DMS79 (cell line): ENCODE measurements at regions not wholly inside any gene's neighbourhood (a gene's known extent, or its start where the extent isn't known, plus 50 kb on each side); places are given as distances from the start of the nearest gene placed in this dataset.
A peak's percentile ranks its signal among the peaks of the same experiment; 100 is the strongest.

Source experiments
- DNase-seq: peaks from one replicate; lab custom pipeline; 2025; lab: John Stamatoyannopoulos, UW

DNA sequence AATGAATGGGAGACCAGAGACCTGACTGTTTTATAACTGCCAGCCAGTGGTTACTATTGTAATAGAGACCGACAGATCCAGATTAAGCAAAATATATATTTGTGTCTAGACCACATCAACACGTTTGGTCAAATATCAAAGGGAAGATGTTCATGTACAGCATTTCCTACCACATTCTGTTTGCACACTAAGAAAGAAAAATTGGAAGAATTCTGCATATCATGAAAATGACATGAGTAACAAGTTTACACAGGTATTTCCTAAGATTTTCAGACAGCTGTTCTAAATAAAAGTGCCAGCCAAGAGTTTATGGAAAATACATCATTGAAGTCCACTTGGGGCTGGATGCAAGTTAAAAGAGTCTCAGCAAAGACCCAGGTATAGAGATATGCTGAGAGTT lies 145.5 kb upstream of the ANO3 start:
- no peak for DNase-seq

DNA sequence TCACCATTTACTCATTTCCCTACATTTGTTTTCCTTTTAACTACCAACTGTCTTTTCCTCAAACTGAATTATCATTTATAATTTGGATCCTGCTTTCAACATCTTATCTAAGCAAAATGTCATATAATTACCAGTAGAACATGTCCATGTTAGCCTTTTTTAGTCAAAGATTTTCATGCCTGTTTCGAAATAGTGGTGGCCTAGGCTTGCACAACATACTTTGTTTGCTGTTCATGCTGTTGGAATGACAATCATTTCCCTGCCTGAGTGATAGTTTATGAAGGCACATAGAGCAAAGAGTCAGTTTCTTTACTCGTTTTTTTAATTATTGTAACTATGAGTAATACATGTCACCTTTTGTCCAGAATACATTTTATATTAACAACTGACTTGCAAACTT lies 144.3 kb upstream of the ANO3 start:
- DNase-seq: no peak

- no peak for DNase-seq
These were observed 143.4 kb upstream of the ANO3 start for GRCh38 chr11:26188554-26188953.

- DNase-seq: no peak
These were observed 140.7 kb upstream of the ANO3 start for GRCh38 chr11:26191193-26191592.

GRCh38 chr11:26193694-26194365 lies 138.1 kb upstream of the ANO3 start:
- no peak for DNase-seq

GRCh38 chr11:26194881-26195280 lies 137.0 kb upstream of the ANO3 start:
- no peak for DNase-seq

- no peak for DNase-seq
These were observed 133.3 kb upstream of the ANO3 start for GRCh38 chr11:26198532-26199096.

DNA sequence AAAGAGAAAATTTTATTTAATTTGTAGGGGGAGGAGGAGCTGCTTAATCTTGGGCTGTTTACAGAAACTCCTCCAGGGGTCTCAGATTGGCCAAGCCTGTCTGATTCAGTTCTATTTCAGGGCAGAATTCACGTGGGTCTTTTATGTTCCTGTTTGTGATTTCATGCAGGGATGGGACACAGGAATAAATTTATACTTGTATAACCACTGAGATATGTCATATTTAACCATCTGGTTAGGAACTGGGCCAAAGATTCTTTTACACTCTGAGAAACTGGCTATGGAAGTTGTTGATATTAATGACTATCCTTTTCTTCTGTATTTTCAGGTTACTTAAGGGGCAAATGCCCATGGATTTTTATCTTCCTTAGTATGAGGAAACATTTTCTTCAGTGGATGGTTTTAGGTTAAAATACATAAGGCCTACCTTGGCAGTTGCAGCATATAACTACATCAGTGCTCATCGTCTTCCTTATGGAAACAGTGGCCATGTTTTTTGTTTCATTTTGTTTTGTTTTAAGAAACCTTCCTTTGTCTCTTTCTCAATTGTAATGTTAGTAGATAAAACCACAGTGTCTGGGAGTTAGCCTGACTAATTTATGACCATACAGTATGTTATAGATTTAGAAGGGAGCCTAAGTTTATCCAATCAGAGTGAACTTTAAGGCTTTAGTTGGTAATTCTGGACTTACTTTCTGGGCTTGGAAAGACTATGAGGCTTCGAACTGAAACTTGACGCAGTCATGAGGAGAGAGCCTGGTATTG lies 132.4 kb upstream of the ANO3 start:
- no peak for DNase-seq

DNA sequence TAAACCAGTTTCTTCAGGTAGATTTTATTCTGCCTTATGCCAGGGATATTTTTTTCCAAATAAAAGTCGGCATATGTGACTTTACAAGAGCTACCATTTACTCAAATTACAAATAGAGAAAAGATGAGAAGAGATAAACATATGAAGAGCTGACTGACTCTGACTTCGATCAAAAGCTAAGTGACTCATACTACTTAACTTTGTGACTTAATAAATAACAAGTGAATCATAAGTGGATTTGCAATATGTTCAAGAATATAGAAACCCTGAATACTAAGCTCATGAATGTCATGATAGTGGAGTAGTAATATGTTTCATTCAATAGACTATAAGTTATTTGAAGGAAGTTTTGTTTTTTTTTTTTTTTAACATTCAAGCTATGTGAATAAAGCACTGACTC lies 130.5 kb upstream of the ANO3 start:
- no peak for DNase-seq

GRCh38 chr11:26202754-26203153 lies 129.2 kb upstream of the ANO3 start:
- DNase-seq: no peak

DNA sequence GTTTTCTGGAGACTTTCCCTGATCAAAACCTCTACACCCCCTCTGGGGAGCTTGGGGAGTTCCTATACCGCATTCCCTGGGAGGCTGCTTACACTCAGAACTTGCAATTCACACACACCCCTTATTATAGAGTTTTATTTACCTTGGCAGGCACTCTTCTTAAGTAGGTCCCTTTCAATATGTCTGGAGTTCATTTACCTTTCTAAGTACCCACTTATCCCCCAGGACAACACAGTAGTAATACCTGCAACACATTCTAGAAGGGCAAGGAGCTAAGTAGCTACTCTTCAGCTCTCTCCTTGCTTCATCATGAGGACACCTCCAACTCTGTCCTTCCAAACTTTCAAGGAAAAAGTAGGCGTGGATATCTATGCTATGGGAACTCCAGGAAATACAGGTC lies 127.8 kb upstream of the ANO3 start:
- DNase-seq: peak; percentile 90

GRCh38 chr11:26204839-26205238 lies 127.1 kb upstream of the ANO3 start:
- no peak for DNase-seq

GRCh38 chr11:26219183-26220117 lies 112.5 kb upstream of the ANO3 start:
- no peak for DNase-seq

- no peak for DNase-seq
These were observed 106.3 kb upstream of the ANO3 start for GRCh38 chr11:26225646-26226045.

DNA sequence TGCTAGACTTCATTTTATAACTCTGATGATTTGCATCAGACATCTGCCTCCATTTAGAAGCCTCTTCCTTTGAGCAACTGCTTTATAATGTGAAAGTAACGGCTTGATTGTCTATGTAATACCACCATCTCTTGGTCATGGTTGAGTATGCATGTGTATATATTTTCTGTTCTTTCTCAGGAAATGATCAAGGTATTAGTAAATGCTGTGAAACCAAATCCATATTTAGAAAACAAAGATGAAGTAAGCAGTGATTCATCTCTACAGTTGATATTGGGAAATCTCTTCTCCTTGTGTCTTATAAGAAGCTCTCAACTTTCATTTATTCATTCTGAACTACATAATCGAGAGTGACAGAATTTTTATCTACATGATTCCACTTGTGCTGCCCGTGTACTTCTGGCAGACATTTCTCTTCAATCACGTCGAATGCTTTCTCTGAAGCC lies 104.6 kb upstream of the ANO3 start:
- peak; percentile 10 for DNase-seq

DNA sequence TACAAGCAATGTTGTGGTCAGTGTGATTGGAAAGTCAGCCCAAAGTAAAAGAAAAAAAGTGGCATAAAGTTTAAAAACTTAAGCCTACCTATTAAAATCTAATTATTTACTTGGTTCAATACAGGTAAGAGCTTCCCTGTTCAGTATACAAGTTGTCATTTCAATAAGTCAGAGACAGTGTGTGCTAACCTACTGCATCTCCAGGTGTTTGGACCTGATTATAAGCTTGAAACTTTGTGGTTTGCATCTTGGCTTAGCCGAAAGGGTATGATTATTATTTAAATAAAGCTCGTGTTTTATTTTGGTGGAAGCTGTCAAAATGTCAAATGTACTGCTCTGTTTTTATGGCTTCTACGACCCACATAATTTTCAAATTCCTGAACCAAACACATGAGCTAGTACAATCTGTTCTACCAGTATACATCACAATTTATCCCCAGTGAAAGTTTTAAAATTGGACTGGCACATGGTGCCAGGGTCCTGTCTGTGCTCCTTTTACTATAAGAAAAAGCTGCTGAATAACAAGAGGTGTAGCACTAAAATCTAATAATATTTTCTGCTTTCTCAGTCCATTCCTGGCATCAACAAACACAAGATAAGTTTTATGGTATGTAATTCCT lies 103.9 kb upstream of the ANO3 start:
- DNase-seq: no peak

- no peak for DNase-seq
These were observed 103.2 kb upstream of the ANO3 start for GRCh38 chr11:26228778-26229177.

- DNase-seq: no peak
These were observed 102.7 kb upstream of the ANO3 start for GRCh38 chr11:26229257-26229656.

DNA sequence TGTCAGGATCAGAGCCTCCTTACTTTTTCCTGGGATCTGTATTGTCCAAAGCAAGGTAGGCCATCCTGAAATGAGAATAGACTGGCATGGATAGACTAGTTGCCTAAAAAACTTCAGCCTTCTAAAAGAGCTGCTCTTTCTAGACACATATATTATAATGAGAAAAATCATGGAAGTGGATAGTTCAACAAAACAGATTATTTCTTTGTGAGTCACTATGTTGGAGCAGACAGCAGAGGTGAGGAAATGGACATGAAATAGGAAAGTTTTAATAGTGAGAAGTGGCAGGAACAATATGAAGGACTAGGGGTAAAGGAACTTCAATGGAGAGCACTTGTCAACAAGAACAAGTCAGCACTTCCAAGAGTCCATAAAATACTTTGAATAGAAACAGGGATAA lies 101.9 kb upstream of the ANO3 start:
- no peak for DNase-seq

- DNase-seq: no peak
These were observed 100.7 kb upstream of the ANO3 start for GRCh38 chr11:26231252-26231661.

DNA sequence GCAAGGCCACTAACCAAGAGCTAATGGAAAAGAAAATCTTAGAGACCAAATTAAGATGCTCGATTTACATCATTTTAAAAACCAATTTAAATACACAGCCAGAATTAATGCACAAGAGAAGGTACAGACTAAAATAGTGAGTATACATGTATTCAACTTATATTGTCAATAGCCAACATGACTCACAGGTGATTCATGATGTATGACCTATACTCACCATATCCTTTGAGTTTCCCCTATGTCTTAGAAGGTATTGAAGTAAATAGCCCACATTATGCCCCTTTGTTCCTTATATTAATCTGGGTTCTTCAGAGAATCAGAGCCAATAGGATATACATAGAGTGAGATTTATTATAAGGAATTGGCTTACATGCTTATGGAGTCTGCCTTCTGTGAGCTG lies 97.5 kb upstream of the ANO3 start:
- DNase-seq: no peak

GRCh38 chr11:26243426-26243825 lies 88.5 kb upstream of the ANO3 start:
- no peak for DNase-seq
